Naive thymus-derived CD4-positive, alpha-beta T cell (primary cell): ENCODE measurements at regions not wholly inside any gene's neighbourhood (a gene's known extent, or its start where the extent isn't known, plus 50 kb on each side); places are given as distances from the start of the nearest gene placed in this dataset.

Experiments used
- ATAC-seq: fragments of 150-1000 bp; cut with Tn5 transposase; 2 replicates; pipeline ENCODE4 v1.10.0; 2021; ENCODE audit warnings: mild to moderate bottlenecking, moderate library complexity
- CTCF ChIA-PET: fragments of 350-600 bp; sonication (Branson Sonifier 250); formaldehyde crosslinking; loops from one replicate; lab custom pipeline; 2021; ENCODE audit warnings: antibody characterized with exemption; lab: Charles Lee
- POLR2A ChIA-PET: fragments of 350-600 bp; sonication (Branson Sonifier 250); formaldehyde crosslinking; loops from one replicate; lab custom pipeline; 2021; ENCODE audit warnings: antibody characterized with exemption, inconsistent platforms; lab: Charles Lee
- DNase-seq, 9 donors: peaks; one replicate each; pipeline versions ENCODE4 v3.0.0 to v3.0.0-alpha.2; 2020 to 2022; ENCODE audit warnings: mixed read lengths in 1 of 9
- H3K27ac ChIP-seq: one replicate; pipeline ENCODE4 v1.7.0; 2013; ENCODE audit warnings: mild to moderate bottlenecking, low read depth, low read length, moderate library complexity
- H3K27me3 ChIP-seq, 2 donors: one replicate each; pipeline ENCODE4 v1.7.0; 2013; ENCODE audit warnings: low read length in 2 of 2, mild to moderate bottlenecking in 2 of 2, moderate library complexity in 2 of 2; ENCODE audit not compliant: control insufficient read depth in 2 of 2, insufficient read depth in 2 of 2
- H3K36me3 ChIP-seq, 3 experiments: 1 replicate in 2 of 3; 2 replicates in 1 of 3; pipeline ENCODE4 v1.7.0; 2013; ENCODE audit warnings: low read length in 3 of 3, mild to moderate bottlenecking in 3 of 3, moderate library complexity in 1 of 3; ENCODE audit not compliant: insufficient read depth in 3 of 3, control insufficient read depth in 2 of 3
- H3K4me1 ChIP-seq, 2 donors: one replicate each; pipeline ENCODE4 v1.7.0; 2013; ENCODE audit warnings: low read length in 2 of 2, mild to moderate bottlenecking in 2 of 2, moderate library complexity in 1 of 2; ENCODE audit not compliant: control insufficient read depth in 2 of 2, insufficient read depth in 2 of 2
- H3K4me3 ChIP-seq: 2 replicates; pipeline ENCODE4 v1.7.0; 2013; ENCODE audit warnings: mild to moderate bottlenecking, low read length
- H3K9me3 ChIP-seq, 3 experiments: 1 replicate in 2 of 3; 2 replicates in 1 of 3; pipeline ENCODE4 v1.7.0; 2013; ENCODE audit warnings: low read length in 3 of 3; ENCODE audit not compliant: control insufficient read depth in 2 of 3
- H3K27ac Mint-ChIP-seq, 9 donors: one replicate each; pipeline ENCODE4 v1.8.0; 2020 to 2022; ENCODE audit warnings: mixed read lengths in 9 of 9, mild to moderate bottlenecking in 8 of 9, moderate library complexity in 5 of 9, inconsistent platforms in 2 of 9
- H3K27me3 Mint-ChIP-seq, 5 donors: one replicate each; pipeline ENCODE4 v1.8.0; 2021 to 2022; ENCODE audit warnings: mixed read lengths in 5 of 5, mild to moderate bottlenecking in 1 of 5
- H3K36me3 Mint-ChIP-seq, 5 donors: one replicate each; pipeline ENCODE4 v1.8.0; 2020 to 2022; ENCODE audit warnings: mixed read lengths in 5 of 5, mild to moderate bottlenecking in 3 of 5, inconsistent platforms in 1 of 5
- H3K4me1 Mint-ChIP-seq, 7 donors: one replicate each; pipeline ENCODE4 v1.8.0; 2020 to 2022; ENCODE audit warnings: mixed read lengths in 7 of 7, mild to moderate bottlenecking in 3 of 7, inconsistent platforms in 1 of 7
- H3K4me3 Mint-ChIP-seq, 10 donors: one replicate each; pipeline ENCODE4 v1.8.0; 2020 to 2022; ENCODE audit warnings: mild to moderate bottlenecking in 10 of 10, mixed read lengths in 10 of 10, moderate library complexity in 6 of 10, inconsistent platforms in 2 of 10
- H3K9me3 Mint-ChIP-seq, 11 donors: one replicate each; pipeline ENCODE4 v1.8.0; 2020 to 2022; ENCODE audit warnings: mixed read lengths in 11 of 11, mild to moderate bottlenecking in 4 of 11, inconsistent platforms in 1 of 11, moderate library complexity in 1 of 11
- intact Hi-C, 2 donors: fragments of 100-400 bp; cut with micrococcal nuclease; formaldehyde crosslinking; loops; one replicate each; pipeline ENCODE4 v1.15.1; 2023

- Histone ChIP-seq H3K27me3 (no peaks in the 10 kb centered on the region), H3K4me3 (no peak overlapping the region), H3K36me3 (no peaks in the 10 kb centered on the region), H3K27ac (no peak overlapping the region), H3K9me3 (no peaks in the 10 kb centered on the region), H3K4me1 (no peaks in the 10 kb centered on the region)
- no peak for ATAC-seq
- peaks cover 0 to 3% (median 0%) of the 10 kb centered on the region in 7 donors for H3K4me1 Mint-ChIP-seq
- POLR2A ChIA-PET = no interaction called here
- intact Hi-C loops = no loop called here
- CTCF ChIA-PET = no interaction called here
- H3K36me3 Mint-ChIP-seq = no peaks in the 10 kb centered on the region
- peaks cover 0 to 3% (median 0%) of the 10 kb centered on the region in 11 donors for H3K9me3 Mint-ChIP-seq
- no peak for DNase-seq
- no peak overlapping the region for H3K27ac Mint-ChIP-seq
- no peak overlapping the region for H3K4me3 Mint-ChIP-seq
- peaks cover 0 to 5% (median 5%) of the 10 kb centered on the region in 5 donors for H3K27me3 Mint-ChIP-seq
These were observed 89.9 kb upstream of the ARHGAP20 start for GRCh38 chr11:110802162-110802561.

DNA sequence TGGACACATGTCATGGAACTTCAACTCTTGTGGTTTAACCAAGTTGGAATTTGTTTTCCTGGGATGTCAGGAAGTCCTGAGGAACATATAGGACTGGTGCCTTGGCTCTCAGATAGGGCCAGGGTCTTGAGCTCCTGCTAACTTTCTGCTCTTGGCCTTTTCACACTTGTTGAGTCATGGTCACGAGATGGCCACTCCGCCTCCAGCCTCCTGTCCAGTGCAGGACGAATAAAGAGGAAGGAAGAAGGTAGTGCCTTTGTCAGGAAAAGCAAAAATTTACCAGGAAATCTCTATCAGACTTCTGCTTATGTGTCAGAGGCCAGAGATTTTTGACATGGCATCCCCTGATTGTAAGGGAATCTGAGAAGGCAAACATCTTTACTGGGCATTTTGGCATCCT is 89.1 kb upstream of the ARHGAP20 start:
- intact Hi-C loops = no loop called here
- Histone ChIP-seq H3K4me3 (no peak overlapping the region), H3K27me3 (no peaks in the 10 kb centered on the region), H3K4me1 (no peaks in the 10 kb centered on the region), H3K9me3 (no peaks in the 10 kb centered on the region), H3K27ac (no peak overlapping the region), H3K36me3 (no peaks in the 10 kb centered on the region)
- Mint-ChIP-seq H3K9me3 (peaks cover 0 to 3% (median 0%) of the 10 kb centered on the region in 11 donors), H3K36me3 (no peaks in the 10 kb centered on the region), H3K4me3 (no peak overlapping the region), H3K27me3 (peaks cover 0 to 5% (median 5%) of the 10 kb centered on the region in 5 donors), H3K4me1 (peaks cover 0 to 3% (median 0%) of the 10 kb centered on the region in 7 donors), H3K27ac (no peak overlapping the region)
- DNase-seq = no peak
- ATAC-seq = no peak
- ChIA-PET POLR2A (no interaction called here), CTCF (no interaction called here)

DNA sequence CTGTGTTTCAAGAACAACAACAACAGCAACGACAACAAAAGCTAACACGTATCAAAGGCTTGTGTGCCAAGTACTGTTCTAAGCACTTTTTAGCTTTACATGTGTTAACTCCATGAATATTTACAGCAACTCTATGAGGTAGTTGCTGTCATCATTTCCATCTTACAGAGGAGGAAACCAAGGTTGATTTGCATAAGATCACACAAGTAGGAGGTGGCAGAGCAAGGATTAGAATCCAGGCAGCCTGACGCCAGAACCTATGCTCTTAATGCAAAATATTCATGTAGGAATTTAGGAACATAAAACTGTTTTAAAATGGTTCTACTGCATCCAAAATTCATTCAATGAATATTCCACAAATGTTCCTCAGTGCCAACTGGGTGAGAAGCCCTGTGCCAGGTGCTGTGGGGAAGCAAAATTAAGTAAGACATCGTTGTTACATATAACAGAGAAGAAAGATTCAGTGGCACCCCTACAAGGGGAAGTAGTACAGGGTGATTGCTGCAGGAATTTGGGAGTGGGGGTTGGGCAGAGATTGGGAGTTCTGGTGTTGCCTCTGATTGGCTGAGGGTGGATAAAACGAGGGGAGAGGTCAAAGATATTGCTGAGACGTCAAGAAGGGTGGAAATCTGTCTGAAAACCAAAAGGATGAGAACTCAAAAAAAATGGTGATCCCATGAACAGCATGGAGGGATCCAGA is 86.1 kb upstream of the ARHGAP20 start:
- H3K27ac Mint-ChIP-seq = no peak overlapping the region
- H3K27ac ChIP-seq = no peak overlapping the region
- H3K4me3 Mint-ChIP-seq = no peak overlapping the region
- peaks cover 0 to 3% (median 0%) of the 10 kb centered on the region in 11 donors for H3K9me3 Mint-ChIP-seq
- H3K36me3 ChIP-seq = no peaks in the 10 kb centered on the region
- H3K27me3 Mint-ChIP-seq = peaks cover 0 to 9% (median 0%) of the 10 kb centered on the region in 5 donors
- ChIA-PET POLR2A (no interaction called here), CTCF (no interaction called here)
- no peaks in the 10 kb centered on the region for H3K9me3 ChIP-seq
- H3K4me3 ChIP-seq = no peak overlapping the region
- no peaks in the 10 kb centered on the region for H3K27me3 ChIP-seq
- DNase-seq (no peak), ATAC-seq (no peak)
- H3K36me3 Mint-ChIP-seq = no peaks in the 10 kb centered on the region
- intact Hi-C loops = no loop called here
- peaks cover 0 to 3% (median 0%) of the 10 kb centered on the region in 7 donors for H3K4me1 Mint-ChIP-seq
- no peaks in the 10 kb centered on the region for H3K4me1 ChIP-seq

- H3K9me3 ChIP-seq = no peaks in the 10 kb centered on the region
- no peak for DNase-seq
- no peak overlapping the region for H3K4me3 ChIP-seq
- ChIA-PET POLR2A (no interaction called here), CTCF (no interaction called here)
- Mint-ChIP-seq H3K36me3 (no peaks in the 10 kb centered on the region), H3K9me3 (peaks cover 0 to 5% (median 0%) of the 10 kb centered on the region in 11 donors), H3K27ac (no peak overlapping the region), H3K4me1 (peaks cover 0 to 3% (median 0%) of the 10 kb centered on the region in 7 donors), H3K4me3 (no peak overlapping the region), H3K27me3 (peaks cover 0 to 9% (median 5%) of the 10 kb centered on the region in 5 donors)
- no peaks in the 10 kb centered on the region for H3K27me3 ChIP-seq
- intact Hi-C loops = no loop called here
- no peak overlapping the region for H3K27ac ChIP-seq
- no peaks in the 10 kb centered on the region for H3K36me3 ChIP-seq
- ATAC-seq = peak; percentile 89
- H3K4me1 ChIP-seq = no peaks in the 10 kb centered on the region
These were observed 85.2 kb upstream of the ARHGAP20 start for GRCh38 chr11:110797453-110797852.

- H3K27ac Mint-ChIP-seq = no peak overlapping the region
- Histone ChIP-seq H3K4me3 (no peak overlapping the region), H3K27me3 (no peaks in the 10 kb centered on the region), H3K27ac (no peak overlapping the region), H3K4me1 (no peaks in the 10 kb centered on the region), H3K9me3 (no peaks in the 10 kb centered on the region), H3K36me3 (no peaks in the 10 kb centered on the region)
- CTCF ChIA-PET = no interaction called here
- H3K4me3 Mint-ChIP-seq = no peak overlapping the region
- H3K36me3 Mint-ChIP-seq = no peaks in the 10 kb centered on the region
- intact Hi-C loops = no loop called here
- DNase-seq (no peak), ATAC-seq (no peak)
- peaks cover 0 to 3% (median 0%) of the 10 kb centered on the region in 7 donors for H3K4me1 Mint-ChIP-seq
- peaks cover 0 to 15% (median 5%) of the 10 kb centered on the region in 5 donors for H3K27me3 Mint-ChIP-seq
- peaks cover 0 to 5% (median 0%) of the 10 kb centered on the region in 11 donors for H3K9me3 Mint-ChIP-seq
- POLR2A ChIA-PET = no interaction called here
These were observed 82.9 kb upstream of the ARHGAP20 start for GRCh38 chr11:110795112-110795624.

GRCh38 chr11:110793556-110793955 is 81.3 kb upstream of the ARHGAP20 start:
- intact Hi-C loops = no loop called here
- Histone ChIP-seq H3K27ac (no peak overlapping the region), H3K9me3 (no peaks in the 10 kb centered on the region), H3K27me3 (no peaks in the 10 kb centered on the region), H3K4me3 (no peak overlapping the region), H3K36me3 (no peaks in the 10 kb centered on the region), H3K4me1 (no peaks in the 10 kb centered on the region)
- no peak for DNase-seq
- H3K4me1 Mint-ChIP-seq = peaks cover 0 to 2% (median 0%) of the 10 kb centered on the region in 7 donors
- no peaks in the 10 kb centered on the region for H3K36me3 Mint-ChIP-seq
- POLR2A ChIA-PET = no interaction called here
- H3K27ac Mint-ChIP-seq = no peak overlapping the region
- peaks cover 0 to 14% (median 4%) of the 10 kb centered on the region in 5 donors for H3K27me3 Mint-ChIP-seq
- CTCF ChIA-PET = no interaction called here
- no peak for ATAC-seq
- H3K4me3 Mint-ChIP-seq = no peak overlapping the region
- H3K9me3 Mint-ChIP-seq = peaks cover 0 to 4% (median 0%) of the 10 kb centered on the region in 11 donors

GRCh38 chr11:110791621-110792020 is 79.4 kb upstream of the ARHGAP20 start:
- POLR2A ChIA-PET = no interaction called here

More at GRCh38 chr11:110791621-110792020, 79.4 kb upstream of the ARHGAP20 start:
- no peak overlapping the region for H3K4me3 ChIP-seq
- H3K4me3 Mint-ChIP-seq = no peak overlapping the region
- H3K27me3 ChIP-seq = no peaks in the 10 kb centered on the region
- peaks cover 0 to 4% (median 0%) of the 10 kb centered on the region in 11 donors for H3K9me3 Mint-ChIP-seq
- no peaks in the 10 kb centered on the region for H3K36me3 Mint-ChIP-seq
- peaks cover 0 to 11% (median 0%) of the 10 kb centered on the region in 5 donors for H3K27me3 Mint-ChIP-seq
- no peaks in the 10 kb centered on the region for H3K4me1 Mint-ChIP-seq
- intact Hi-C loops = no loop called here
- CTCF ChIA-PET = no interaction called here
- H3K36me3 ChIP-seq = no peaks in the 10 kb centered on the region
- DNase-seq (no peak), ATAC-seq (no peak)
- no peaks in the 10 kb centered on the region for H3K4me1 ChIP-seq
- no peak overlapping the region for H3K27ac Mint-ChIP-seq
- H3K9me3 ChIP-seq = no peaks in the 10 kb centered on the region
- H3K27ac ChIP-seq = no peak overlapping the region
